ENCODE measurements at regions not wholly inside any gene's neighbourhood (a gene's known extent, or its start where the extent isn't known, plus 50 kb on each side); places are given as distances from the start of the nearest gene placed in this dataset.

GRCh38 chr9:13478639-13479038 lies 199.1 kb upstream of the MPDZ start:
- TF ChIP-seq NBN (conservative IDR thresholded peaks at IDR 0.05): no peak
- TF ChIP-seq ZNF232 (CRISPR knock-in tag; IDR thresholded peaks at IDR 0.05; ENCODE audit: borderline replicate concordance): no peak
- TF ChIP-seq TAF1 (CRISPR knock-in tag; IDR thresholded peaks at IDR 0.05): no peak
- TF ChIP-seq ZSCAN22 (CRISPR knock-in tag; IDR thresholded peaks at IDR 0.05): no peak
- no peak for TF ChIP-seq SMAD1 (CRISPR knock-in tag; IDR thresholded peaks at IDR 0.05; ENCODE audit: borderline replicate concordance, low read depth)
- no peak for TF ChIP-seq ATF7 (IDR thresholded peaks at IDR 0.05)
- TF ChIP-seq ATF7 (CRISPR knock-in tag; IDR thresholded peaks at IDR 0.05): no peak
- no peak for TF ChIP-seq RNF219 (CRISPR knock-in tag; IDR thresholded peaks at IDR 0.05)
- no peak for TF ChIP-seq POLR2AphosphoS5 (IDR thresholded peaks at IDR 0.05; ENCODE audit: low read depth, low read length)
- TF ChIP-seq KDM6A (CRISPR knock-in tag; IDR thresholded peaks at IDR 0.05; ENCODE audit: low read depth): no peak
- TF ChIP-seq RBAK (CRISPR knock-in tag; IDR thresholded peaks at IDR 0.05): no peak
- no peak for TF ChIP-seq ETV6 (CRISPR knock-in tag; conservative IDR thresholded peaks at IDR 0.05)
- no peak for TF ChIP-seq ZNF567 (CRISPR knock-in tag; IDR thresholded peaks at IDR 0.05; ENCODE audit: borderline replicate concordance)
- no peak for TF ChIP-seq SETDB1 (CRISPR knock-in tag; IDR thresholded peaks at IDR 0.05; ENCODE audit: borderline replicate concordance)
- TF ChIP-seq JUNB (CRISPR knock-in tag; IDR thresholded peaks at IDR 0.05; ENCODE audit: borderline replicate concordance): no peak
